ENCODE measurements at regions not wholly inside any gene's neighbourhood (a gene's known extent, or its start where the extent isn't known, plus 50 kb on each side); places are given as distances from the start of the nearest gene placed in this dataset.

GRCh38 chr2:9681427-9681817 is 50.6 kb upstream of the YWHAQ start:
- no peak for ATAC-seq (ENCODE audit: poor library complexity)
- DNase-seq = no peak
- intact Hi-C loops (cut with DNase I) = no loop called here

- DNase-seq (no peak), ATAC-seq (ENCODE audit: poor library complexity) (no peak)
- intact Hi-C loops (cut with DNase I) = no loop called here
These were observed 54.8 kb upstream of the YWHAQ start for GRCh38 chr2:9685637-9686036.

DNA sequence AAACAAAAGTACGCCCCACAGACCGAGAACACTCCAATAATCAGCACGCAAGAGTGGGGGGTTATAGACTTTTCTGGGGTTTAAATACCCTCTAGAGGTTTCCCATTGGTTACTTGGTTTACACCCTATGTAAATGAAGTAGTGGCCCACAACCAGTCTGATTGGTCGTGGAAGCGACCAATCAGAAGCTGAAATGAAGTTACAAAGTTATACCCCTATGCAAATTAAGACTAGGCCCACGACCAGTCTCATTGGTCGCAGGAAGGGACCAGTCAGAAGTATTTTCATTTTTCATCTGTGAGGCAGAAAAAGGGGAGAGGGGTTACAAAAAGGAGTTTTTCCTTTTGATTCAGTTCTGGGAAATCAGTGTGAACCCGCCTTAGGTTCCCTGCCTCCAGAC is 55.3 kb upstream of the YWHAQ start:
- no peak for DNase-seq
- no peak for ATAC-seq (ENCODE audit: poor library complexity)
- intact Hi-C loops (cut with DNase I) = no loop called here

DNA sequence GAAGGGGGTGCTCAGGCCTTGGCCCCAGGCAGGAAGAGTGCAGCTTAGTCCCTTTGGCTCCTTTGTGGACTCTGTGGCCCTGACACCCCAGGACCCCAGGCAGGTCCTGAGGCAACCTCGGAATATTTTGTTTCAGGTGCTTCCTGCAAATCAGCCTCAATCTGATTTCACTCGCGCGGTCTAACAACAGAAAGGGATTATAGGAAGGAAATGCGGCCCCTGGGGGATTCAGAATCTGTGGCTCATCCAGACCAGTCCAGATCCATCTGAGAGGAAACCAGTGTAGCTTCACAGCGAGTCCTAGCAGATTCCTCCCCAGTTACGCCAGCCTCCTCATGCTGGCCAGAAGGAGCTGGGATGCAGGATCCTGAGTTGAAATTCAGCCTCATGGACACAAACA is 59.5 kb upstream of the YWHAQ start:
- ATAC-seq (ENCODE audit: poor library complexity) (peak; percentile 55), DNase-seq (peak; percentile 62)

DNA sequence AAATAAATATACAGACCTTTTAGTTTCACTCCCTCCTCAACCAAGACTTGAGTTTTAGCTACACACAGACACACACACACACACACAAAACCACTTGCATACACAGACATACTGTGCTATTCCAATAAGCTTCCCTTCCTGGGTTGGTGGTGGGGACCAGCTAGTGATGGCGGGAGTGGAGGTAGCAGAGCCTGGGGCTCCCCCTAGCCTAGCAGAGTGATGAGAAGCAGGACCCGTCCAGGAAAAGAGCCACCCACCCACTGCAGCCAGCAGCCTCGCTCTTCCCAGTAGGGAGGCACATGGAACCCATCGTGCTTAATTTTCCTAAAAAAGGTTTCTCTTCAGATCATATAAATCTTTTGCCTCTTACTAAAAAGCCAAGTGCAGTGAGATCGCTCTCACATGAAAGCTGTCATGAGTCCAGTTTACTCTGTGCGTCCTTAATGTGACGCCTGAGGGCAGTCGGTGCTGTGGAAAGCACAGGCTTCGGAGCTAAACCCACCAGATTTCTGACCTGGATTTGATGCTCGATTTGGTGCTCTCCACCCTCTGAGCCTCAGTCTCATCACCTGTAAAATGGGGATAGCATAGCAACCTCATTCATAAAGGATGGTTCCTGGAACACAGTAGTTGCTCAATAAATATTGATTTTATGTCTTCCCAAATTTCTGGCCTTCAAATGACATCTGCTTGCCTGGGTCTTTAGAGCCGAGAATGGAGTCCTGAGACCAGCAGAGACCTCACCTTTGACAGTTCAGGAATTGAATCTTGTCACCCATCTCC is 60.1 kb upstream of the YWHAQ start:
- intact Hi-C loops (cut with DNase I) = no loop called here
- DNase-seq = no peak
- no peak for ATAC-seq (ENCODE audit: poor library complexity)

More for the DNA sequence above, 59.5 kb upstream of the YWHAQ start:
- intact Hi-C loops (cut with DNase I) = no loop called here

- intact Hi-C loops (cut with DNase I) = no loop called here
- DNase-seq = no peak
- peak; percentile 54 for ATAC-seq (ENCODE audit: poor library complexity)
These were observed 61.8 kb upstream of the YWHAQ start for GRCh38 chr2:9692456-9693195.

DNA sequence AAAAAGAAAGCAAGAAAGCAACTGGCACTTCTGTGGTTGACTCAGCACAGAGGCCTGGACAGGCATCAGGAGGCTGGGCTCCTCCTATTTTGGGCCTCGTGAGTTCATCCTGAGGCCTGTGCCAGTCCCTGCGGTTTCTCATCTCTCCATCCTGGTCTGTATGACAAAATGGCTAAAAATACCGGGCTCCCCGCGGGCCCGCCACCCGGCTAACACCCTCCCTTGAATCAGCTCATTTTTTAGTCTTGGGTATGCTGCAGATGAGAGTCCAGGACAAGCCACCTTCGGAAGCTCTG is 62.3 kb upstream of the YWHAQ start:
- DNase-seq (peak; percentile 73), ATAC-seq (ENCODE audit: poor library complexity) (peak; percentile 93)
- intact Hi-C loops (cut with DNase I) = no loop called here

DNA sequence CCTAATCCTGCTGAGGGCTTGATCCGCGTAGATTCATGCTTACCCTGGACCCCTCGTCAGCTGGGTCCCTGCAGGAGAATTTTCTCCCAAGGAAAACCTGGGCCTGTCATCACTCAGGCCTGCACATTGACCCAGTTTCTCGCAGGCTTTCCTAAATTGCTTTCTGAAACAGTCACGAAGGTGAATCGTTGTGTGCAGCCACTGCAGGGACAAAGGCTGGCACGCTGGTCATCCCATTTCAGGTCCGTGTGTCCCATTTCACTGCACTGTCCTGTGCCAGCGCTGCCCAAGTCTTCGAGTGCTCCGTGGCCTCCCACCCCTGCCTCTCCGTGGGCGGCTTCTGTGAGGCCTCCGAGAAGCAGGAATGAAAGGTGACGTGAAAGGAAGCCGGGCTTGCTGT is 62.8 kb upstream of the YWHAQ start:
- DNase-seq (no peak), ATAC-seq (ENCODE audit: poor library complexity) (no peak)
- intact Hi-C loops (cut with DNase I) = no loop called here

- intact Hi-C loops (cut with DNase I) = no loop called here
- no peak for DNase-seq
- ATAC-seq (ENCODE audit: poor library complexity) = no peak
These were observed 64.0 kb upstream of the YWHAQ start for GRCh38 chr2:9694661-9695234.

DNA sequence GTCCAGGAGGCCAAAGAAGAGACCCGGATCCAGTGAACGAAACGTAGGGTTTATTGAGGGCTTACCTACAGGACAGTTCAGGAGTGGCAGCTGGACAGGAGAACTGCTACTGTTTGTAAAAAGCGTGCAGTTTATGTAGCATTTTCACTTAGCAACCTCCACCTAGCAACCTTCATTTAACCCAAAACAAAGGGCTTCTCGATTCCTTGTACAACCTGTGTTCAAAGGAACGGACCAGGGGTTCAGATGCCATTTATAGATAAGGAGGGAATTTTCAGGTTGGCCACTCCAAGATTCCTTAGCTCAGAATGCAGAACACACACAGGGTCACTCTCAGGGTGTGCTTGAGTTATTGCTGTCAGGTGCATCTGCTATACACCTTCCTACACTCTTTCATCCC is 65.1 kb upstream of the YWHAQ start:
- DNase-seq (no peak), ATAC-seq (ENCODE audit: poor library complexity) (no peak)
- intact Hi-C loops (cut with DNase I) = no loop called here

DNA sequence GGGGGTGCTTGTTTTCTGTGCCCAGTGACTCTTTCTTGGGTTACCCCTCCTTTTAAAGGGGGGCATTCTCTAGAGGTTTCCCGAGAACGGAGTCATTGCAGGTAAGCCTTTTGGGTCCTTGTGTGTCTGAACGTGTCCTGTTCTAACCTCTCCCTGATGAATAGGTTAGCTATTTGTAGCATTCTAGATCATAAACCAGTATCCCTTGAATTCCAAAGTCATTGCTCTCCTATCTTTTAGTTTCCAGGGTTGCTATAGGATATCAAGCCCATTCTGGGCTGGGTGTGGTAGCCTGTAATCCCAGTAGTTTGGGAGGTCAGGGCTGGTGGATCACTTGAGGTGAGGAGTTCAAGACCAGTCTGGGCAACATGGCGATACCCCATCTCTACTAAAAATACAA is 65.9 kb upstream of the YWHAQ start:
- ATAC-seq (ENCODE audit: poor library complexity) (no peak), DNase-seq (no peak)
- intact Hi-C loops (cut with DNase I) = no loop called here

DNA sequence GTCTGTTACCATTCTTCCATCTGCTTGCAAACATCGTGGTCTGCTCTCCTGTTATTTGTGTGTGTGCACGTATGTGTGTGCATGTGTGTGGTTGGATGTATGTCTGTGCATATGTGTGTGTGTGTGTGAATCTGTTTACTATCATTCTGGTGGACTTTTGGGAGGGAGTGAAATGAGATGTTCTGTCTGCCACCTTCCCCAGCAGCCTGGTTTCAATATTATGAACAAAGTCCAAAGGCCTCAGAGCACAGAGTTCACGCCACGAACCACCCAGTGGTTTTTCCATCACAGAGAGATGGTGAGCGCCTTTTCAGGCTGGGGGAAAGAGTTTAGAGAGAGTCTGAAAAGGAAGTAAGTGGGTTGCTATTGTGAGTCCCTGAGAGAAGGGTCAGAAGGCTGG is 67.1 kb upstream of the YWHAQ start:
- DNase-seq (no peak), ATAC-seq (ENCODE audit: poor library complexity) (no peak)
- intact Hi-C loops (cut with DNase I) = no loop called here

GRCh38 chr2:9699139-9700108 is 68.6 kb upstream of the YWHAQ start:
- no peak for DNase-seq
- no peak for ATAC-seq (ENCODE audit: poor library complexity)

DNA sequence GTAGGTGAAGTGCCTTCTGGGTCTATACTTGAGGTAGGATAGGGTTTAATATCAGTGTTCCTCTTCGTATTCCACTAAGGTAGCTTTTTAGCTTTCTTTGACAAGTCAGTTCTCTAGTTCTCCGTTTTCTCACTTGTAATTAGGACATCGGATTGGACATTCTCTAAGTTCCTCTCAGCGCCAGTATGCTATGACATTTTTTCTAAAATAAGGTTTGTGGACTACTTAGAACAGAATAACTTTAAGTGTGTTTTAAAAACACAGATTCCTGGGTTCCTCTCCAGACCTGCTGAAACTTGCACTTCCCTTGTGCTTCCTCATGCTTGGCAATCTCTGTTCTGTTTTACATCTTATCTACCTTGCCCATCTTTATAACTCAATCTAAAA is 69.3 kb upstream of the YWHAQ start:
- ATAC-seq (ENCODE audit: poor library complexity) (no peak), DNase-seq (no peak)
- intact Hi-C loops (cut with DNase I) = no loop called here

More at GRCh38 chr2:9699139-9700108, 68.6 kb upstream of the YWHAQ start:
- intact Hi-C loops (cut with DNase I) = no loop called here

GRCh38 chr2:9702604-9703084 is 71.8 kb upstream of the YWHAQ start:
- intact Hi-C loops (cut with DNase I) = no loop called here
- DNase-seq = no peak
- ATAC-seq (ENCODE audit: poor library complexity) = no peak

DNA sequence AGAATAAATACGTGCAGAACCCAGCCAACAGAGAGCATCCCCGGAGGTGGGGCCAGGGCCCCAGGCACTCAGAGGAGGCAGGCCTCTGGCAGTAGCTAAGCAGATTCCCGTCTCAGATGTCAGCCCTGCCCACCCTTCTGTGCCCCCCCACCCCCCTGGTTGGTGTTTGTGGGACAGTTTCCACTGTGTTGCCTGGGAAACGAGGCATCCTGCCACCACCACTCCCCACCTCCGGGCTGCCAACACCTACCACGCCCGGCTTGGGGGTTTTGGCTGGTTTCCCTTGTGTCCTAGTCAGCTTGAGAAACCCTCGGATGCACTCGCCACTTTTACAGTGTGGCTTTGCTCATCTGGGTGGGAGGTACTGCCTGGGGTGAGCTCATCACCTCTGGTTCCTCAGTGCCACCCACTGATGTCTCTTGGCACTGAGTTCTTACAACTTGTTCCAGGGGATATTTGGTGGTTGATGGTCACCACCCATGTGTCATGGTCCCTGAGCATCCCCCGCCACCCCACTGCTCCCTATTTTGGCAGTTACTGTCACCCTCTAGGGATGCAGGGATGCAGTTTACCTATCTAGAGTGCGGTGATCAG is 72.4 kb upstream of the YWHAQ start:
- intact Hi-C loops (cut with DNase I) = no loop called here
- ATAC-seq (ENCODE audit: poor library complexity) (peak; percentile 34), DNase-seq (peak; percentile 68)

DNA sequence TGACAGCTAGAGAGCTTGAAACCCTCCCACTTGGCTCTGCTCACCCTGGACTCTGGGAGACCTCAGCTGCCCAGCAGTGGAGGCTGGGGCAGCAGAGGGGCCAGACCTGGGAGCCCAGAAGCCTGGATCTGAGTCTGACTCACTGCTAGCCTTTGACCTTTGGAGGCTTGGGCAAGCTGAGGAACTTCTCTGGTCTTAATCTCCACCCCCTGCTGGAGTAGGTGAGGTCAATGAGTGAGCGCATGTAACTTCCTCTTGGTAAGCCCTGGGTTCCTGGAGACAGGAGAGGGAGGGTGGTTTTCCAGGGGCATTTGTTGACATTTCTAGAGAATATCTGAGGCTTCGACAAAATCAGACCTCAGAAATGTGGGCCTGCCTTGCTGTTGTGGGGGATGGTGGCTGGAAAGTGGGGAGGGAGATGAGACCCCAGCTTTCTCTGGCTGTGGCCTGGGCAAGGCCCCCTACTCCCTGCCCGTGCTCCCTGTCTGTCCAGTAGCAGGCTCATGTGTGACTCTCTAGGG is 73.0 kb upstream of the YWHAQ start:
- no peak for DNase-seq
- intact Hi-C loops (cut with DNase I) = no loop called here
- ATAC-seq (ENCODE audit: poor library complexity) = no peak

DNA sequence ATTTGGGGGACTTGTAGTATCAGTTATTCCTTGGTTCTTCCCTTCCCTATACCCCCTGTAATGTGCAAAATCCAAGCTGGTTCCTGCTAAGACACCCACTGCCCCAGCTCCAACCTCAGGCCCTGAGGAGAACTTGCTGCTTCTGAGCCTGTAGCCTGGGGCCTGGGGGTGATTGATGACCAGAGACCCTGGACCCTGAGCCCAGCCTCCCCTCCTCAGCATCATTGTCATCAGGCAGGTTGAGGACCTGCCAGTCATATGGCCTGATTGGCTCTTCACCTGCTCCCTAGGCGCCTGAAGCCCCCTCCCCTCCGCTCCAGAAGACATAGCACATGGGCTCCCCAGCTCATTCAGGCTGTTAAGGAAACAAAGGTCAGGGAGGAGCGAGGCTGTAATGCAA is 73.8 kb upstream of the YWHAQ start:
- intact Hi-C loops (cut with DNase I) = no loop called here
- no peak for ATAC-seq (ENCODE audit: poor library complexity)
- DNase-seq = no peak

Data from Right ventricle myocardium superior (tissue), 1 donor.